ENCODE measurements at regions not wholly inside any gene's neighbourhood (a gene's known extent, or its start where the extent isn't known, plus 50 kb on each side); places are given as distances from the start of the nearest gene placed in this dataset.

GRCh38 chrX:125895518-125895917 lies 270.6 kb downstream of the DCAF12L2 start:
- Mint-ChIP-seq H3K9me3 (peaks cover 22% of the 10 kb centered on the region), H3K4me1 (no peaks in the 10 kb centered on the region), H3K4me3 (no peak overlapping the region), H3K27me3 (ENCODE audit: low read depth) (no peaks in the 10 kb centered on the region), H3K36me3 (ENCODE audit: low read depth) (no peaks in the 10 kb centered on the region), H3K27ac (no peak overlapping the region)
- no peak for TF ChIP-seq CTCF (IDR thresholded peaks at IDR 0.05; ENCODE audit: unreplicated experiment in 3 of 3)

- TF ChIP-seq CTCF (IDR thresholded peaks at IDR 0.05; ENCODE audit: unreplicated experiment in 3 of 3) = no peak
- no peaks in the 10 kb centered on the region for H3K36me3 Mint-ChIP-seq (ENCODE audit: low read depth)
- H3K4me1 Mint-ChIP-seq = no peaks in the 10 kb centered on the region
- peaks cover 13% of the 10 kb centered on the region for H3K9me3 Mint-ChIP-seq
- no peak overlapping the region for H3K4me3 Mint-ChIP-seq
- no peaks in the 10 kb centered on the region for H3K27me3 Mint-ChIP-seq (ENCODE audit: low read depth)
- no peak overlapping the region for H3K27ac Mint-ChIP-seq
Observed at GRCh38 chrX:125926295-125926694, 239.8 kb downstream of the DCAF12L2 start.

- no peaks in the 10 kb centered on the region for H3K4me1 Mint-ChIP-seq
- no peaks in the 10 kb centered on the region for H3K27me3 Mint-ChIP-seq (ENCODE audit: low read depth)
- H3K4me3 Mint-ChIP-seq = no peak overlapping the region
- H3K36me3 Mint-ChIP-seq (ENCODE audit: low read depth) = no peaks in the 10 kb centered on the region
- H3K9me3 Mint-ChIP-seq = peaks cover 15% of the 10 kb centered on the region
- H3K27ac Mint-ChIP-seq = no peak overlapping the region
- no peak for TF ChIP-seq CTCF (IDR thresholded peaks at IDR 0.05; ENCODE audit: unreplicated experiment in 3 of 3)
Observed at GRCh38 chrX:125940985-125941384, 225.1 kb downstream of the DCAF12L2 start.

GRCh38 chrX:125947501-125947900 lies 218.6 kb downstream of the DCAF12L2 start:
- Mint-ChIP-seq H3K9me3 (no peaks in the 10 kb centered on the region), H3K36me3 (ENCODE audit: low read depth) (no peaks in the 10 kb centered on the region)

GRCh38 chrX:125952973-125953372 lies 213.1 kb downstream of the DCAF12L2 start:
- H3K4me1 Mint-ChIP-seq = no peaks in the 10 kb centered on the region
- no peak overlapping the region for H3K27ac Mint-ChIP-seq
- H3K4me3 Mint-ChIP-seq = no peak overlapping the region
- no peaks in the 10 kb centered on the region for H3K36me3 Mint-ChIP-seq (ENCODE audit: low read depth)
- no peak for TF ChIP-seq CTCF (IDR thresholded peaks at IDR 0.05; ENCODE audit: unreplicated experiment in 3 of 3)
- no peaks in the 10 kb centered on the region for H3K27me3 Mint-ChIP-seq (ENCODE audit: low read depth)
- H3K9me3 Mint-ChIP-seq = no peaks in the 10 kb centered on the region

More at GRCh38 chrX:125947501-125947900, 218.6 kb downstream of the DCAF12L2 start:
- Mint-ChIP-seq H3K4me3 (no peak overlapping the region), H3K4me1 (no peaks in the 10 kb centered on the region), H3K27ac (no peak overlapping the region), H3K27me3 (ENCODE audit: low read depth) (no peaks in the 10 kb centered on the region)
- TF ChIP-seq CTCF (IDR thresholded peaks at IDR 0.05; ENCODE audit: unreplicated experiment in 3 of 3) = no peak

GRCh38 chrX:125953814-125954213 lies 212.3 kb downstream of the DCAF12L2 start:
- Mint-ChIP-seq H3K4me1 (no peaks in the 10 kb centered on the region), H3K9me3 (no peaks in the 10 kb centered on the region), H3K4me3 (no peak overlapping the region), H3K36me3 (ENCODE audit: low read depth) (no peaks in the 10 kb centered on the region), H3K27me3 (ENCODE audit: low read depth) (no peaks in the 10 kb centered on the region), H3K27ac (no peak overlapping the region)
- TF ChIP-seq CTCF (IDR thresholded peaks at IDR 0.05; ENCODE audit: unreplicated experiment in 3 of 3) = no peak
